ENCODE measurements at regions not wholly inside any gene's neighbourhood (a gene's known extent, or its start where the extent isn't known, plus 50 kb on each side); places are given as distances from the start of the nearest gene placed in this dataset.

DNA sequence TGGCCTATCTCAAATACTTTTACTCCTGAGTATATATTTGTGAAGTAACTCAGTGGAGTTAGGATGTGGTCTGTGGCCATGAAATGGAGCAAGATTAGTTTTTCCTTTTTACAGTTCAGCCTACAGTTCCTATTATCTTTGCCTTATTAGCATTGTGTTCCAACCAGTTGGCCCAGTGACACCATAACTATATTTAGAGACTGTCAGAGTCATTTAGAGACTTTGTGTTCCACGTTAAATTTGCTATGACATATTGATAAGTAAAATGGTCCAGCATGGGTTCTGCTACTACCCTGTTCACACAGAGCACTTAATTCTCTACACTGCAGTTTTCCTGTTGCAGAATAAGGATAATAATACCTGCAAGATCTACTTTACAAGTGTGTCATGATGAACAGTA, 68.3 kb upstream of the RAB11FIP2 start:
- no peaks in the 10 kb centered on the region for H3K9me3 ChIP-seq (ENCODE audit: control insufficient read depth, low read depth, low read length)
- H3K79me2 ChIP-seq (ENCODE audit: control insufficient read depth, insufficient read depth, low read length) = no peaks in the 10 kb centered on the region
- no peaks in the 10 kb centered on the region for H3K27me3 ChIP-seq (ENCODE audit: control insufficient read depth, extremely low read depth, insufficient read depth, low read length)
- H3K4me2 ChIP-seq (ENCODE audit: control insufficient read depth, extremely low read depth, insufficient read depth, low read depth, low read length) = no peak overlapping the region
- H3K9ac ChIP-seq (ENCODE audit: control insufficient read depth, extremely low read depth, insufficient read depth, low read length) = no peak overlapping the region
- H2AFZ ChIP-seq (ENCODE audit: control insufficient read depth, low read length) = no peak overlapping the region
- no peak overlapping the region for H3K27ac ChIP-seq (ENCODE audit: control insufficient read depth, insufficient read depth, low read length)
- peaks cover 11% of the 10 kb centered on the region for H3K4me1 ChIP-seq (ENCODE audit: control insufficient read depth, extremely low read depth, insufficient read depth, low read length)
- H3K4me3 ChIP-seq (ENCODE audit: control insufficient read depth in 2 of 3, extremely low read depth in 1 of 3, insufficient read depth in 2 of 3, low read depth in 1 of 3, low read length in 3 of 3) = no peak overlapping the region
- H3K36me3 ChIP-seq (ENCODE audit: control insufficient read depth in 2 of 2, extremely low read depth in 1 of 2, insufficient read depth in 2 of 2, low read length in 2 of 2) = no peaks in the 10 kb centered on the region
- DNase-seq (ENCODE audit: low read depth, low spot score) (no peak), FAIRE-seq (no peak)
- no peaks in the 10 kb centered on the region for H4K20me1 ChIP-seq (ENCODE audit: control insufficient read depth, extremely low read depth, insufficient read depth, low read length)
- dilution Hi-C loops (cut with MboI; ENCODE audit: extremely low pct_ligation_motif_present, low sequenced_read_pairs) = no loop called here
- no peak for TF ChIP-seq EZH2 (IDR thresholded peaks at IDR 0.05; ENCODE audit: low read length)
- no peaks in the 10 kb centered on the region for H3K9me1 ChIP-seq (ENCODE audit: control insufficient read depth, extremely low read depth, insufficient read depth, low read length)

- no peak overlapping the region for H2AFZ ChIP-seq (ENCODE audit: control insufficient read depth, low read length)
- peaks cover 21% of the 10 kb centered on the region for H3K4me1 ChIP-seq (ENCODE audit: control insufficient read depth, extremely low read depth, insufficient read depth, low read length)
- dilution Hi-C loops (cut with MboI; ENCODE audit: extremely low pct_ligation_motif_present, low sequenced_read_pairs) = no loop called here
- no peaks in the 10 kb centered on the region for H3K79me2 ChIP-seq (ENCODE audit: control insufficient read depth, insufficient read depth, low read length)
- H3K27me3 ChIP-seq (ENCODE audit: control insufficient read depth, extremely low read depth, insufficient read depth, low read length) = no peaks in the 10 kb centered on the region
- peak overlapping the region; percentile 11 for H3K4me2 ChIP-seq (ENCODE audit: control insufficient read depth, extremely low read depth, insufficient read depth, low read depth, low read length)
- no peaks in the 10 kb centered on the region for H3K9me1 ChIP-seq (ENCODE audit: control insufficient read depth, extremely low read depth, insufficient read depth, low read length)
- no peak for TF ChIP-seq EZH2 (IDR thresholded peaks at IDR 0.05; ENCODE audit: low read length)
- TF ChIP-seq, protein P1, sequence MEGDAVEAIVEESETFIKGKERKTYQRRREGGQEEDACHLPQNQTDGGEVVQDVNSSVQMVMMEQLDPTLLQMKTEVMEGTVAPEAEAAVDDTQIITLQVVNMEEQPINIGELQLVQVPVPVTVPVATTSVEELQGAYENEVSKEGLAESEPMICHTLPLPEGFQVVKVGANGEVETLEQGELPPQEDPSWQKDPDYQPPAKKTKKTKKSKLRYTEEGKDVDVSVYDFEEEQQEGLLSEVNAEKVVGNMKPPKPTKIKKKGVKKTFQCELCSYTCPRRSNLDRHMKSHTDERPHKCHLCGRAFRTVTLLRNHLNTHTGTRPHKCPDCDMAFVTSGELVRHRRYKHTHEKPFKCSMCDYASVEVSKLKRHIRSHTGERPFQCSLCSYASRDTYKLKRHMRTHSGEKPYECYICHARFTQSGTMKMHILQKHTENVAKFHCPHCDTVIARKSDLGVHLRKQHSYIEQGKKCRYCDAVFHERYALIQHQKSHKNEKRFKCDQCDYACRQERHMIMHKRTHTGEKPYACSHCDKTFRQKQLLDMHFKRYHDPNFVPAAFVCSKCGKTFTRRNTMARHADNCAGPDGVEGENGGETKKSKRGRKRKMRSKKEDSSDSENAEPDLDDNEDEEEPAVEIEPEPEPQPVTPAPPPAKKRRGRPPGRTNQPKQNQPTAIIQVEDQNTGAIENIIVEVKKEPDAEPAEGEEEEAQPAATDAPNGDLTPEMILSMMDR (optimal IDR thresholded peaks at IDR 0.05 in 1 of 3, IDR thresholded peaks at IDR 0.05 in 1 of 3, conservative IDR thresholded peaks at IDR 0.05 in 1 of 3; ENCODE audit: extremely low read depth in 1 of 3, insufficient read depth in 2 of 3, low read length in 3 of 3) = no peak
- H3K9ac ChIP-seq (ENCODE audit: control insufficient read depth, extremely low read depth, insufficient read depth, low read length) = no peak overlapping the region
- no peak overlapping the region for H3K27ac ChIP-seq (ENCODE audit: control insufficient read depth, insufficient read depth, low read length)
- DNase-seq (ENCODE audit: low read depth, low spot score) (no peak), FAIRE-seq (no peak)
- H4K20me1 ChIP-seq (ENCODE audit: control insufficient read depth, extremely low read depth, insufficient read depth, low read length) = no peaks in the 10 kb centered on the region
- no peak overlapping the region for H3K4me3 ChIP-seq (ENCODE audit: control insufficient read depth in 2 of 3, extremely low read depth in 1 of 3, insufficient read depth in 2 of 3, low read depth in 1 of 3, low read length in 3 of 3)
- no peaks in the 10 kb centered on the region for H3K36me3 ChIP-seq (ENCODE audit: control insufficient read depth in 2 of 2, extremely low read depth in 1 of 2, insufficient read depth in 2 of 2, low read length in 2 of 2)
- H3K9me3 ChIP-seq (ENCODE audit: control insufficient read depth, low read depth, low read length) = no peaks in the 10 kb centered on the region
Measured at GRCh38 chr10:118112543-118113125, 65.9 kb upstream of the RAB11FIP2 start.

- FAIRE-seq = no peak
- Histone ChIP-seq H3K4me3 (ENCODE audit: control insufficient read depth in 2 of 3, extremely low read depth in 1 of 3, insufficient read depth in 2 of 3, low read depth in 1 of 3, low read length in 3 of 3) (no peak overlapping the region), H3K27ac (ENCODE audit: control insufficient read depth, insufficient read depth, low read length) (no peak overlapping the region), H3K4me2 (ENCODE audit: control insufficient read depth, extremely low read depth, insufficient read depth, low read depth, low read length) (no peak overlapping the region), H3K79me2 (ENCODE audit: control insufficient read depth, insufficient read depth, low read length) (no peaks in the 10 kb centered on the region), H3K4me1 (ENCODE audit: control insufficient read depth, extremely low read depth, insufficient read depth, low read length) (peaks cover 26% of the 10 kb centered on the region), H3K36me3 (ENCODE audit: control insufficient read depth in 2 of 2, extremely low read depth in 1 of 2, insufficient read depth in 2 of 2, low read length in 2 of 2) (no peaks in the 10 kb centered on the region), H3K9ac (ENCODE audit: control insufficient read depth, extremely low read depth, insufficient read depth, low read length) (no peak overlapping the region), H3K9me3 (ENCODE audit: control insufficient read depth, low read depth, low read length) (no peaks in the 10 kb centered on the region), H2AFZ (ENCODE audit: control insufficient read depth, low read length) (no peak overlapping the region), H3K9me1 (ENCODE audit: control insufficient read depth, extremely low read depth, insufficient read depth, low read length) (no peaks in the 10 kb centered on the region), H3K27me3 (ENCODE audit: control insufficient read depth, extremely low read depth, insufficient read depth, low read length) (no peaks in the 10 kb centered on the region), H4K20me1 (ENCODE audit: control insufficient read depth, extremely low read depth, insufficient read depth, low read length) (no peaks in the 10 kb centered on the region)
- no peak for DNase-seq (ENCODE audit: low read depth, low spot score)
- dilution Hi-C loops (cut with MboI; ENCODE audit: extremely low pct_ligation_motif_present, low sequenced_read_pairs) = no loop called here
- TF ChIP-seq EZH2 (IDR thresholded peaks at IDR 0.05; ENCODE audit: low read length) = no peak
- TF ChIP-seq, protein P1 (optimal IDR thresholded peaks at IDR 0.05 in 1 of 3, IDR thresholded peaks at IDR 0.05 in 1 of 3, conservative IDR thresholded peaks at IDR 0.05 in 1 of 3; ENCODE audit: extremely low read depth in 1 of 3, insufficient read depth in 2 of 3, low read length in 3 of 3) = no peak
Measured at GRCh38 chr10:118110750-118111149, 64.0 kb upstream of the RAB11FIP2 start.

Data from keratinocyte (primary cell).